Panc1 (cell line): ENCODE measurements at regions not wholly inside any gene's neighbourhood (a gene's known extent, or its start where the extent isn't known, plus 50 kb on each side); places are given as distances from the start of the nearest gene placed in this dataset.

Source experiments
- CTCF ChIP-seq: fragments of 450-650 bp; IDR thresholded peaks from 2 replicates; pipeline ENCODE4 v1.5.1; 2017; ENCODE audit warnings: mild to moderate bottlenecking
- POLR2AphosphoS5 ChIP-seq: IDR thresholded peaks from 2 replicates; pipeline ENCODE4 v1.6.1; 2012; ENCODE audit warnings: mild to moderate bottlenecking, low read depth, low read length, moderate library complexity

DNA sequence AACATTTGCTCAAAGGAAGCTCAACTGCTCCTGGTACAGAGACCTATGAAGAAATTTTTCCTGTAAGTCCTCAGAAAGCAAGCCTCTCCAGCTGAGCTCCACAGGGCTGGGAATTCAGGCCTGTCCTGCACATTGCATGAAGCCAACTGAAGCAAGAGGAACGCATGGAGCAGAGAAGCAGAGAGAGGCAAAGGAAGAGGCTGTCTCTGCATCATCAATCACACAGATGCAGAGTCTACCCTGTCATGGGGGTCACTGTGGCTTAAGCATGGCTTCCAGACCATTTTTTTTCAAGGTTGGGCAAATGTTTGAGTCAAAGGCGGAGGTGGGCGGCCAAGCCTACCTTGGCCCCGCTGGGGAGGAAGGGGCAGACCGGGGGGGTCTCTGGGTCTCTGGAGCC is 110.3 kb upstream of the MSX1 start:
- no peak for TF ChIP-seq CTCF
- TF ChIP-seq POLR2AphosphoS5, result no peak
